Ascending aorta (tissue), 2 donors: ENCODE measurements at regions not wholly inside any gene's neighbourhood (a gene's known extent, or its start where the extent isn't known, plus 50 kb on each side); places are given as distances from the start of the nearest gene placed in this dataset.

ENCODE experiments used
- DNase-seq, 2 donors: peaks; one replicate each; pipeline ENCODE4 v3.0.0-alpha.2; 2019; ENCODE audit warnings: low spot score in 2 of 2
- H3K27ac ChIP-seq, 2 donors: fragments of 200-600 bp; sonication (generic); one replicate each; pipeline ENCODE4 v1.5.1; 2016 to 2017; ENCODE audit warnings: mild to moderate bottlenecking in 1 of 2
- H3K27me3 ChIP-seq: fragments of 200-600 bp; sonication (generic); one replicate; pipeline ENCODE4 v1.5.1; 2017
- H3K36me3 ChIP-seq, 2 donors: fragments of 200-600 bp; sonication (generic); one replicate each; pipeline ENCODE4 v1.5.1; 2016
- H3K4me1 ChIP-seq, 2 donors: fragments of 200-600 bp; sonication (generic); one replicate each; pipeline ENCODE4 v1.5.1; 2016 to 2017; ENCODE audit warnings: mild to moderate bottlenecking in 1 of 2
- H3K4me3 ChIP-seq, 2 donors: fragments of 200-600 bp; sonication (generic); one replicate each; pipeline ENCODE4 v1.5.1; 2016 to 2017; ENCODE audit warnings: mild to moderate bottlenecking in 1 of 2
- H3K9me3 ChIP-seq, 2 donors: fragments of 200-600 bp; sonication (generic); one replicate each; pipeline ENCODE4 v1.5.1; 2016
- CTCF ChIP-seq, 3 experiments: fragments of 200-600 bp in 2 of 3; fragments of 450-650 bp in 1 of 3; sonication (generic) in 2 of 3; IDR thresholded peaks; one replicate each; pipeline ENCODE4 v1.5.1; 2016 to 2019; ENCODE audit warnings: antibody characterized with exemption in 3 of 3, mild to moderate bottlenecking in 1 of 3, moderate library complexity in 1 of 3
- intact Hi-C: fragments of 100-400 bp; cut with DNase I; formaldehyde crosslinking; loops from one replicate; pipeline ENCODE4 v1.15.1; 2023

DNA sequence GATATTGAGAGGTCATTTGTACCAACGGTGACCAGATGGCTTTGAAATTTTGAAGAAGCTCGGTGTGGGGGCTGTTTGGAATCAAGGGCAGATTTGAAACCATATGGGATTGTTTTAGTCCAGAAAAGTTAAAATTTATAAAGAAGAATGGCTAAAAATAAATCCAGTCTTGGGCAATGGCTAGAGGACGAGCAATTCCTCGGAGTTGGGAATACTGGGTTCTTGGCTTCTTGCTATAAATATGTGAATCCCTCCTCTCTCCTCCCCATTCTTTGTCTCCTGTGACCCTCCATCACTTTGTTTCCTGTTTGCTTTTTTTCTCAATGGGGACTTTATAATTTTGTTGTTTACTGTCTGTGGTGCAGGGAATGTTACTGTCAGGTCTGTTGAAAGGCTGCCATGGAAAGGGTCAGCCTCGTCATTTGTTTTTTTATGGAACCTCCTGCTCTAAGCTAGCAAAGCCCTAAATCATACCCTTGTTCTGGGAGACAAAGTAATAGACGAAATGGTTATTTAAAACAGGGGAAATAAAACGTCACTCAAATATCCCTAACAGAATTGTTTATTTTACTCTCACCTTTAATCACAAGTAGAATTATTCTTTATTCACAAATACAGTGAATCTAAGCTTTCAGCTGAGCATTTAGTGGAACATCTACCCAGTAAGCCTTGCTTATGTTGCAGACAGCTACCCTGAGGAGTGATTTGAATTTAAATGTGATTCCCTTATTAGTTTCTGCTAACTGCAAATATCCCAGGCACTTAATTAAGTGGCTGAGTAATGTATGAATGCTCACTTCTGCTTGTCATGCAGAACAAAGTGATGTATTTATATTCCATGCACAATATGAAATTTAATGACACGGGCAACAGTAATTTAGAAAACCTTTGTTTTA is 273.1 kb upstream of the NOVA1 start:
- no peak for TF ChIP-seq CTCF (IDR thresholded peaks at IDR 0.05)
- intact Hi-C loops: no loop called here
- H3K4me1 ChIP-seq: no peaks in the 10 kb centered on the region
- H3K9me3 ChIP-seq: no peaks in the 10 kb centered on the region
- no peak for DNase-seq
- H3K36me3 ChIP-seq: no peaks in the 10 kb centered on the region
- H3K4me3 ChIP-seq: no peak overlapping the region
- no peaks in the 10 kb centered on the region for H3K27me3 ChIP-seq
- H3K27ac ChIP-seq: no peak overlapping the region

DNA sequence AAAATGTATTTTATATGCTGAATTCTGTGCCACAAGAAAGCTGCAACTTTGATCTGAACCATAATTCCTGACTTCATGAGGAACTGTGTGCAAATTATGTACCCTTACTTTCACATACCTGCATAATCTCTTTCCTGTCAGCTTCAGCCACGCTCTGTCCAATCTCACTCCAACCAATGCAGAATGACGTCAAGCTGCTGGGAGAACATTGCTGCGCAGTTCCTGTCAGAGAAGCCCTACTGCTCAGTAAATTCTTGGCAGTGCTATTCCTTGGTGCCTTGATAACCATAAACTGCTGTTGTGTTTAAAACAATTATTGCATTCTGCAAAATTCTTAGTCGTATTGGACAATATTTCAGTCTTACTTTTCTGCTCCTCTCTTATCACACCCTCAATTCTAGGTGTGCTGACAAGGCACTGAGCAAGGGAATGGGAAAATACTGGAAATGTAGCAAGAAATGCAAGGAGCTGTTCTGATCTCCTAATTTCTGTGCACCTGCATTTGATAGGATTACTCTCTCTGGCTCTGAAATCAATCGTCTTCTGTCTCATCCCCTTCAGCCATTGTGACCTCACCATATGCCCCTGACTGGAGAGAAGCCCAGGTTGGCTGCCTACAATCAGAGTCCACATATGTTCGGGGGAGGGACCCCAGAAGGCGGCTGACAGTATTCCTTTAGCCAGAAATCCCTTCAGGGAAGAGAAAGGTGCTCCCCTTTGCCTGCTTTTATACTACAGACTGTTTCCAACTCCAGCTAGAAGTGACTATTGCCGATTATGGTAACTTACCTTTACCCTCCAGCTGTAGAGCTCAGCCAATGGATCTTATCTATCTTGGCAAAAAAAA is 274.9 kb upstream of the NOVA1 start:
- H3K4me1 ChIP-seq: no peaks in the 10 kb centered on the region
- no peak for DNase-seq
- no peak overlapping the region for H3K4me3 ChIP-seq
- H3K9me3 ChIP-seq: no peaks in the 10 kb centered on the region
- H3K27me3 ChIP-seq: no peaks in the 10 kb centered on the region
- intact Hi-C loops: no loop called here
- TF ChIP-seq CTCF (IDR thresholded peaks at IDR 0.05): no peak
- no peak overlapping the region for H3K27ac ChIP-seq
- H3K36me3 ChIP-seq: no peaks in the 10 kb centered on the region

DNA sequence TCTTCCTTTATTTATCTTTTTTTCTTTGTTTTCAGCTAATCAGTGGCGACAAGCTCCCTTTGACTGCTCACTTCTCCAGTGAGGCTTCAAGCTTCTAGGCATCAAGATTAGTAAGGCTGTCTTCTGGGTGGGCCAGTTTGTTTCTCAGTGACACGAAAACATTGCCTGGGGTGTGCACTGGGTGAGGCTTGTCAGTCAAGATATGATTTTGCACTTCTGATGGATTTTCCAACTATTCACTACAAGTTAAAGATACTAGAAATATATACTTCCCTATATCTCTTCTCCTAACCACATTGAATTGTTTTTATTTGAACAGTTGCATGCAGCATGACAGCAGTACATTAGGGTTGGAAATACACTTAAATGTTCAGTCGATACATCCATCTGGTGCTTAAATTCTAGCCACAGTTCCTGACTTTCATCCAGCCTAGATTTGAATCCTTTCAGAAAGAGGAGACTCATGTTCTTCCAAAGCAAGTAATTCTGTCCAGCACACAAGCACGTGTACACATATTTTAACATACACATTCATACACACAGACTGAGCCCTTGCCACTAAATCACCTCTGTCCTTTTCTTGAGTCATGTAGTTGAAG is 275.6 kb upstream of the NOVA1 start:
- Histone ChIP-seq H3K4me3 (no peak overlapping the region), H3K9me3 (no peaks in the 10 kb centered on the region), H3K27me3 (no peaks in the 10 kb centered on the region), H3K4me1 (no peaks in the 10 kb centered on the region), H3K27ac (no peak overlapping the region), H3K36me3 (no peaks in the 10 kb centered on the region)
- intact Hi-C loops: no loop called here
- TF ChIP-seq CTCF (IDR thresholded peaks at IDR 0.05): no peak
- no peak for DNase-seq

DNA sequence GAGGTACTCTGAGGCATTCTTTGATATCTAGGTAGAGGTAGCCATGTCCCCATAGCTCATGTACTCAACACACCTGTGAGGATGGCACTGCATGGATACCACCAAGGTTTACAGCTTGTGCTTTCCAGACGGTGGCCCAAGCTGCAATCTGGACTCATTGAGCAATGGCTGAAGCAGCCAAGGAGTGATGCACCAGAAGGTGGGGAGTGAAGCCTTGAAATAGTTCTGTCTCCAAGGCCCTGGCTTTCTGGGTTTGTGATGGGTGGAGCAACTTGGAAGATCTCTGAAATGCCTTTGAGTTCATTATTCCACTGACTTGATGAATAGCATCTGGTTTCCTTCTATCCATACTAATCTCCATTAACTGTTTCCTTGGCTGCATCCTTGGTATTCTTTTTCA is 290.0 kb upstream of the NOVA1 start:
- Histone ChIP-seq H3K36me3 (no peaks in the 10 kb centered on the region), H3K27me3 (no peaks in the 10 kb centered on the region), H3K4me1 (no peaks in the 10 kb centered on the region), H3K9me3 (no peaks in the 10 kb centered on the region), H3K4me3 (no peak overlapping the region), H3K27ac (no peak overlapping the region)
- intact Hi-C loops: no loop called here
- DNase-seq: peak in 1 of 2 donors; percentile 63
- no peak for TF ChIP-seq CTCF (IDR thresholded peaks at IDR 0.05)

- DNase-seq: no peak
- intact Hi-C loops: no loop called here
- no peak for TF ChIP-seq CTCF (IDR thresholded peaks at IDR 0.05)
- Histone ChIP-seq H3K27ac (no peak overlapping the region), H3K4me1 (no peaks in the 10 kb centered on the region), H3K36me3 (no peaks in the 10 kb centered on the region), H3K4me3 (no peak overlapping the region), H3K27me3 (no peaks in the 10 kb centered on the region), H3K9me3 (no peaks in the 10 kb centered on the region)
Measured at GRCh38 chr14:26888592-26888991, 290.8 kb upstream of the NOVA1 start.
